ENCODE measurements at regions not wholly inside any gene's neighbourhood (a gene's known extent, or its start where the extent isn't known, plus 50 kb on each side); places are given as distances from the start of the nearest gene placed in this dataset.

GRCh38 chr13:21902709-21903098 is 231.8 kb downstream of the FGF9 start:
- TF ChIP-seq TBP (IDR thresholded peaks at IDR 0.05; ENCODE audit: low read depth, low read length) (no peak), KDM1A (IDR thresholded peaks at IDR 0.05; ENCODE audit: borderline replicate concordance, low read length) (no peak), YY1 (IDR thresholded peaks at IDR 0.05; ENCODE audit: low read depth, low read length) (no peak), POLR2AphosphoS5 (IDR thresholded peaks at IDR 0.05; ENCODE audit: low read depth, low read length) (no peak), NRF1 (IDR thresholded peaks at IDR 0.05; ENCODE audit: low read depth, low read length) (no peak), MAFK (IDR thresholded peaks at IDR 0.05; ENCODE audit: low read depth, low read length) (no peak), CTCF (IDR thresholded peaks at IDR 0.05; ENCODE audit: control extremely low read depth in 1 of 3, insufficient read depth in 1 of 3, low read depth in 1 of 3, low read length in 3 of 3) (no peak)
